Activated naive CD4-positive, alpha-beta T cell treated with anti-CD3 and anti-CD28 coated beads for 36 hours (primary cell): ENCODE measurements at regions not wholly inside any gene's neighbourhood (a gene's known extent, or its start where the extent isn't known, plus 50 kb on each side); places are given as distances from the start of the nearest gene placed in this dataset.

Experiments used
- CTCF ChIA-PET: fragments of 350-600 bp; sonication (Branson Sonifier 250); formaldehyde crosslinking; loops from one replicate; lab custom pipeline; 2021; ENCODE audit warnings: antibody characterized with exemption; lab: Charles Lee
- DNase-seq: peaks from one replicate; pipeline ENCODE4 v3.0.0-alpha.2; 2020
- H3K27ac Mint-ChIP-seq: one replicate; pipeline ENCODE4 v1.8.0; 2021; ENCODE audit warnings: mild to moderate bottlenecking, mixed read lengths
- H3K27me3 Mint-ChIP-seq: one replicate; pipeline ENCODE4 v1.8.0; 2021; ENCODE audit warnings: low read depth, mixed read lengths
- H3K36me3 Mint-ChIP-seq: one replicate; pipeline ENCODE4 v1.8.0; 2021; ENCODE audit warnings: low read depth, mixed read lengths
- H3K4me1 Mint-ChIP-seq: one replicate; pipeline ENCODE4 v1.8.0; 2021; ENCODE audit warnings: low read depth, mixed read lengths
- H3K4me3 Mint-ChIP-seq: one replicate; pipeline ENCODE4 v1.8.0; 2021; ENCODE audit warnings: mild to moderate bottlenecking, moderate library complexity, mixed read lengths
- H3K9me3 Mint-ChIP-seq: one replicate; pipeline ENCODE4 v1.8.0; 2021; ENCODE audit warnings: mixed read lengths
- intact Hi-C: fragments of 100-400 bp; cut with micrococcal nuclease; formaldehyde crosslinking; loops from one replicate; pipeline ENCODE4 v1.15.1; 2023

DNA sequence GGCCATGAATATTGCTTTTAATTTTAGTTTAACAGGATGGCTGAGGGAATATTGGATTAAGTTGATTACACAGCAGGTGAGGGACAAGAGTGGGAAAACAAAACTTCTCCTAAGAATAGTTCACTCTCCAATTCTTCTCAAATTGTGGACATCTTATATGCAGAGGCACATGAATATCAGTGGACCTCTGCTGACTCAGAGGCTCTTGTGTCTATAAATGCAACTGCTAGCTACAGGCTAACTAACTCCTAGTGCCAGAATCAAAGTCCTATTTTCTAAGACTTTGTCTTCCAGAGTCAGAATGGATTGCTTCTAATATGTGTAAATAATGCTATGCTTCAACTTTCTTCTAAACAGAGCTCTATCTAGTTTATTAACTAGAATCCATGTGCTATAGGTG is 175.8 kb downstream of the IL15 start:
- H3K4me3 Mint-ChIP-seq = no peak overlapping the region
- no peaks in the 10 kb centered on the region for H3K4me1 Mint-ChIP-seq
- intact Hi-C loops = no loop called here
- CTCF ChIA-PET = no interaction called here
- H3K9me3 Mint-ChIP-seq = no peaks in the 10 kb centered on the region
- no peak overlapping the region for H3K27ac Mint-ChIP-seq
- no peaks in the 10 kb centered on the region for H3K36me3 Mint-ChIP-seq
- H3K27me3 Mint-ChIP-seq = peaks cover 12% of the 10 kb centered on the region
- DNase-seq = no peak

DNA sequence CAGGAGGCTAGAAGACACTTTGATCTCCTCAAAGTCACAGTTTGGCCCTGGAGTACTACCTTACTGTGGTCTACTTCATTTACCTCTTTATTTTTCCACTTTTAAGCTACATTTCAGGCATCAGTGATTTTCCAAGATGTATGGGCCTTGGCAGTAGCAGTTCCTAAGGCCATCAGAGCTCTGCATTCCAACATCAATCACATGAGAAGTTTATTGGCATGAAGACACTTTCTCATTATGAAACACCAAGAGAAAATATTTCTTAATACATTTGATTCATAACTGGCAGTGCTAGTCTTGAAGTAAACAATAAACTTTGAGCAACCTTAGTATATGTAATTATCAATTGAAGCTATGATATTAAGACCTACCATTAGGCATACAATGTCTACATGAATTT is 178.1 kb downstream of the IL15 start:
- H3K27ac Mint-ChIP-seq = no peak overlapping the region
- CTCF ChIA-PET = no interaction called here
- no peak for DNase-seq
- peaks cover 18% of the 10 kb centered on the region for H3K27me3 Mint-ChIP-seq
- H3K4me1 Mint-ChIP-seq = no peaks in the 10 kb centered on the region
- no peaks in the 10 kb centered on the region for H3K9me3 Mint-ChIP-seq
- no peak overlapping the region for H3K4me3 Mint-ChIP-seq
- H3K36me3 Mint-ChIP-seq = no peaks in the 10 kb centered on the region
- intact Hi-C loops = no loop called here

DNA sequence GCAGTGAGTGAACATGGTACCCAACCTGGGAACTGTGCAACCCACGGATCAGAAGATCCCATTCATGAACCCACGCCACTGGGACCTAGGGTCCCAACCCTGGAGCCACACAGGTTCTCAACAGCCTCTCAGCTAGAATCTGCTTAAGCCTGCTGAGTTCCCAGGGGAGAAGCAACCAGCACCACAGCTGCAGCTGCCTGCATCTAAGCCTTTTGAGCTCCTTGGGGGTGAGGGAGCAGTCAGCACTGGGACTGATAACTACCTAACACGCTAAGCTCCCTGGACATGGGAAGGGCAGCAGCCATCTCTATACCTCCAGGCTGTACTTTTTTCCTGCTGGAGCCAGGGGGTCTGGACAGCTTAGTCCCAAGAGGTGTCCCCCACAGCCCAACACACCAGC is 179.3 kb downstream of the IL15 start:
- peaks cover 27% of the 10 kb centered on the region for H3K27me3 Mint-ChIP-seq
- intact Hi-C loops = no loop called here
- no peak overlapping the region for H3K4me3 Mint-ChIP-seq

DNA sequence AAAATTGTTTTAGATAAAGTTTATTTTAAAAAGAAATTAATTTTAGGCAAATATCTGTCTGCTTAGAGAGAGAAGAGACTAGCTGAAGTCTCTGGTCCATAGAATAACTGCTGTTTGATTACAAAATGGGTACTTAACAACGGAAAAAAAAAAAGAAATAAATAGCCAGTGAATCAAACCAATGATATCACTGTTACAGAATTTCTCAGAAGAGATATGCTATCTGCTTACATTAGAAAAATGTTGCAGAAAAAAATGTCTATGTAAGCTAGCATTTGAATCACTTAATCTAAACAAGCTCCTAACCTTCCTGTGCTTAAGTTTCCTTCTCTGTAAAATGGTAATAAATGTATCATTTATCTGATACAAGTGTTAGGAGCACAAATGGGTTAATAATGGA is 189.9 kb downstream of the IL15 start:
- Mint-ChIP-seq H3K27ac (no peak overlapping the region), H3K4me1 (no peaks in the 10 kb centered on the region), H3K9me3 (no peaks in the 10 kb centered on the region), H3K36me3 (no peaks in the 10 kb centered on the region), H3K27me3 (no peaks in the 10 kb centered on the region), H3K4me3 (no peak overlapping the region)
- no peak for DNase-seq
- CTCF ChIA-PET = no interaction called here
- intact Hi-C loops = no loop called here

More for the DNA sequence above, 179.3 kb downstream of the IL15 start:
- DNase-seq = no peak
- Mint-ChIP-seq H3K36me3 (no peaks in the 10 kb centered on the region), H3K9me3 (no peaks in the 10 kb centered on the region), H3K4me1 (no peaks in the 10 kb centered on the region), H3K27ac (no peak overlapping the region)
- CTCF ChIA-PET = no interaction called here

DNA sequence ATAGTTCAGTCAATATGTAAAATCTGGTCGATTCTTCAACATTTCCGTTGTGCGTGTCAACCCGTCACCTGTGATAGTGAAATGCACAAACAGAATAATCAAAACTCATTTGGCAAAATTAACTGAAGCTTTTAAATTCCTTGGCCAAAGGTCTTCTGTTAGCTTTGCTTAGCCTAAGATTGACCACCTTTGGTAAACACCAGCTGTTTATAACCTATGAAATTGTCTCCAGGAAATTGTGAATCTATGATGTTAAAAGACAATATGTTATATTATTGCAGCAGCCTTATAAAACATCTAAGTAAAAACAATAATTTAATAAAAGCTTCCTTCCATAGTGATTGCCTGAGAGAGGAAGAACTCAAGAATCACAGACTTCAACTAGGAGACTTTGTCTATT is 196.8 kb downstream of the IL15 start:
- H3K27me3 Mint-ChIP-seq = peaks cover 4% of the 10 kb centered on the region
- no peak overlapping the region for H3K27ac Mint-ChIP-seq
- no peak overlapping the region for H3K4me3 Mint-ChIP-seq
- intact Hi-C loops = no loop called here
- H3K36me3 Mint-ChIP-seq = no peaks in the 10 kb centered on the region
- no peaks in the 10 kb centered on the region for H3K4me1 Mint-ChIP-seq
- H3K9me3 Mint-ChIP-seq = peaks cover 1% of the 10 kb centered on the region
- CTCF ChIA-PET = no interaction called here
- DNase-seq = no peak

DNA sequence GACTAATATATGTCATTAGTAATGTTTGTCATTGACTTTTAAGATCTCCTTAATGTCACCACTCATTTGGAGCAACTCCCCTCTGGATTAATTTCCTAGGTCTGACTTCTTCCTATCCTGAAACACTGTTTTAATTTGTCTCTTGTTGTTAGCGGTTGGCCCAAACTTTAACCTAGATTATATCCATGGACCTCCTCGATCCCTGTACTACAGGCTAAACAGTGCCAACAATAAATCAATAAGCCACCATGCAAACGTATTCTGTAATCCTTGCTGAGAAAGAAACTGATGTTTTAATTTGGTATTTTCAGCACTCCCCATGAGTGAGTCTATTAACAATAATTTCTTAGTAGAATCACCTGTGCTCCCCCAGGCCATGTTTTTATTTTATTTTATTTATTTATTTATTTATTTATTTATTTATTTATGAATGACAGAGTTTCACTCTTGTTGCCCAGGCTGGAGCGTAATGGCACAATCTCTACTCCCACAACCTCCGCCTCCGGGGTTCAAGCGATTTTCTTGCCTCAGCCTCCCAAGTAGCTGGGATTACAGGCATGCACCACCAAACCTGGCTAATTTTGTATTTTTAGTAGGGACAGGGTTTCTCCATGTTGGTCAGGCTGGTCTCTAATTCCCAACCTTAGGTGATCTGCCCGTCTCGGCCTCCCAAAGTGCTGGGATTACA is 204.1 kb downstream of the IL15 start:
- DNase-seq = no peak
- H3K27me3 Mint-ChIP-seq = peaks cover 8% of the 10 kb centered on the region
- H3K9me3 Mint-ChIP-seq = peaks cover 1% of the 10 kb centered on the region
- intact Hi-C loops = no loop called here
- H3K4me1 Mint-ChIP-seq = no peaks in the 10 kb centered on the region
- CTCF ChIA-PET = no interaction called here
- H3K36me3 Mint-ChIP-seq = no peaks in the 10 kb centered on the region
- no peak overlapping the region for H3K4me3 Mint-ChIP-seq
- H3K27ac Mint-ChIP-seq = no peak overlapping the region

DNA sequence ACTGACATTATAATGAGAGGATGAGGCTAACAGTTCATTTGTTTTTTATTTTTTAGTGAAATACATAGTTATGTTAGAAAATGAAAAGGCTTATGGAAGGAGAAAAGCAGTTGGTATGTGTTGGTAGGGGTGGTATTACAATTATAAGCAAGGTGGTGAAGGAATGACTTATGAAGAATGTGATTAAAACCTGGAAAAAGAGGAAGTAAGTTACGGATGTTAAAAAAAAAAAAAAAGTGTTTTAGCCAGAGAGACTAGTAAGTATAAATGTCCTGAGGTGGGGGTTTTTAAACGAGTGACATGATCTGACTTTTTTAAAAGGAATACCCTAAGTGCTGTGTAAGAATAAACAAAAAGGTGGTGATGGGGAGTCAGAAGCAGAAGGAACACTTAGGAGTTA is 206.8 kb downstream of the IL15 start:
- CTCF ChIA-PET = no interaction called here
- Mint-ChIP-seq H3K4me1 (no peaks in the 10 kb centered on the region), H3K9me3 (no peaks in the 10 kb centered on the region), H3K4me3 (no peak overlapping the region), H3K36me3 (no peaks in the 10 kb centered on the region), H3K27ac (no peak overlapping the region), H3K27me3 (peaks cover 8% of the 10 kb centered on the region)
- intact Hi-C loops = no loop called here
- no peak for DNase-seq

DNA sequence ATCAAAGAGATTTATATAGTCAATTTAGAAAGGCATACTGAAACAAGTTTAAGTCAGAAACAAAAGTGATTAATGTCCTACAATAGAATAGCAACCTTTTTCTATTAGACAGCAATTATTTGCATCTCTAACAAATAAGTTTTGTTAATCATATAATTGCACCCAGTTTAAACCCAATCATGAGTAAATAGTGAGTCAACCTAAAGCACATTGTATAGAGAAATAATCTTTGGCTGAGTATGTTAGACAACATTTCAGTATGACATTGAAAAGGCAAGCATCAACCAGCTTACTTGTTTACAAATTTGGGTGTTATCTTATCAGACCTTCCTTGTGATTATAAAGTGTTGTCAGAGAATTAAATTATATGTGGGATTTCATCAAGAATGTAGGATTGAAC is 209.5 kb downstream of the IL15 start:
- H3K27me3 Mint-ChIP-seq = peaks cover 8% of the 10 kb centered on the region
- H3K4me3 Mint-ChIP-seq = no peak overlapping the region
- H3K9me3 Mint-ChIP-seq = no peaks in the 10 kb centered on the region
- CTCF ChIA-PET = no interaction called here
- no peaks in the 10 kb centered on the region for H3K36me3 Mint-ChIP-seq
- H3K4me1 Mint-ChIP-seq = no peaks in the 10 kb centered on the region
- intact Hi-C loops = no loop called here
- no peak for DNase-seq
- no peak overlapping the region for H3K27ac Mint-ChIP-seq

DNA sequence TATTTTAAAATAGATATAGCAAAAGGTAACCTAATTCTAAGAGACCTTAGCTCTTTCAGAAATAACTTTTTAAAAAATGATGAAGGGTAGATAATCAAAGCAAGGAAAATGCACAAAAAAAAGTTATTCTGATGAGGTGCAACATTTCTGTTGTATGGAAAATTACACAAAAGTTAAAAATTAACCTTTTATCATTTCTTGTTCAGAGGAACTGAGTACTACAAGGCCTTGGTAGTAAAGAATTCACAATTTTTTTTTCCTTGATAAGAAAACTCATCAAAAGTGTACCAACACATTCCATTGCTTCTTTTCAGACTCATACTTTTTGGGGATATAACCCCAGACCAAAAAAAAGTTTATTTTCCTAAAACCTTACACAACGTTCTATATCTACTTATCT is 213.0 kb downstream of the IL15 start:
- Mint-ChIP-seq H3K36me3 (no peaks in the 10 kb centered on the region), H3K4me3 (no peak overlapping the region), H3K27me3 (peaks cover 3% of the 10 kb centered on the region), H3K27ac (no peak overlapping the region), H3K4me1 (no peaks in the 10 kb centered on the region), H3K9me3 (no peaks in the 10 kb centered on the region)
- intact Hi-C loops = no loop called here
- CTCF ChIA-PET = no interaction called here
- DNase-seq = no peak

DNA sequence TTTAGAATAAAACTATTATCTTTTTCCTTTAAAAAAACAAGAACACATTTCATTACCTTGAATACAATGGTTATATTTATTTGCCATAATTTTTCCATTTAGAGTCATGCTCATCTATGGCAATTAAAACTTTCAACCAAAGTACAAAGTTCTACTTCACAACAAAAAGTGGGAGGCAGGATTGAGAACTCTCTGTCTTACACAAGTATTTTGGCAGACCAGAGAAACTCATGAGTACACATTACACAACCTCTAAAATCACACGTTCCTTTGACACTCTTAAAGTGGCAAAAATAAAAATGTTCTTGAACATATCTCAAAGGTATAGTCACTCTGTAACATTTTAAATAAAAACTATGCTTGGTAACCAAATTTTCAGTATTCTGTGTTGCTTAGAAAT is 213.4 kb downstream of the IL15 start:
- H3K4me1 Mint-ChIP-seq = no peaks in the 10 kb centered on the region
- CTCF ChIA-PET = no interaction called here
- DNase-seq = no peak
- H3K27me3 Mint-ChIP-seq = peaks cover 3% of the 10 kb centered on the region
- no peaks in the 10 kb centered on the region for H3K36me3 Mint-ChIP-seq
- H3K4me3 Mint-ChIP-seq = no peak overlapping the region
- no peaks in the 10 kb centered on the region for H3K9me3 Mint-ChIP-seq
- intact Hi-C loops = no loop called here
- no peak overlapping the region for H3K27ac Mint-ChIP-seq

DNA sequence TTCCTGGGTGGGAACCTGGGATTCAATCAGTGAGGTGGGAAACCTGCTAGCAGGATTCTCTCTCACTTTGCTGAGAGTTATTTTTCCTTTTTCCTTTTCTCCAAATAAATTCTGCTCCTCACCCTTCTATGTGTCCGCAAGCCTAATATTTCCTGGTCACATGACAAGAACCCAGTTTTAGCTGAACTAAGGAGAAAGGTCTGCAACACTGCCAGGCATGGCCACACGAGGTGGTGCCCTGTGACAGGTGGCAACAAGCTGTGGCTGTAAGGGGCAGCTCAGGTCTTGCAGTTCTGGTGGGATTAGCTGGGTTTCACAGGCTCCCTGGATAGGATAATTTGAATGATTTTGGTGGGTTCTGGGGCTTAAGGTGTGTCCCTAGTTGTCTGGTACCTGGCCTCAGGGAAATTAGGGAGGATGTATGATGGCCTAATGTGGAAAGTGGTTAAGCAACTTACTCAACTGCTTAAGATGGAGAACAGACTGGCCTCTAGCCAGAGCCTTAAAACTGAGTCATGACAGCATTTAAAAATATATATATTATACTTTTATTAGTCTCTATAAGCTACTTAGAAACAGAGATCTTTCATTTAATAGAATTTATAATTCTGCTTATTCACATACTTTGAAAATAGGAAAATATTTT is 215.0 kb downstream of the IL15 start:
- Mint-ChIP-seq H3K9me3 (peaks cover 14% of the 10 kb centered on the region), H3K4me3 (no peak overlapping the region), H3K36me3 (no peaks in the 10 kb centered on the region), H3K27me3 (peaks cover 3% of the 10 kb centered on the region), H3K4me1 (no peaks in the 10 kb centered on the region), H3K27ac (no peak overlapping the region)
- intact Hi-C loops = no loop called here
- DNase-seq = no peak
- CTCF ChIA-PET = interaction anchor here (0.8 kb wide), 1 partner anchor 19 kb away, joined by 4 read pairs; no protein-coding TSS in a partner anchor

DNA sequence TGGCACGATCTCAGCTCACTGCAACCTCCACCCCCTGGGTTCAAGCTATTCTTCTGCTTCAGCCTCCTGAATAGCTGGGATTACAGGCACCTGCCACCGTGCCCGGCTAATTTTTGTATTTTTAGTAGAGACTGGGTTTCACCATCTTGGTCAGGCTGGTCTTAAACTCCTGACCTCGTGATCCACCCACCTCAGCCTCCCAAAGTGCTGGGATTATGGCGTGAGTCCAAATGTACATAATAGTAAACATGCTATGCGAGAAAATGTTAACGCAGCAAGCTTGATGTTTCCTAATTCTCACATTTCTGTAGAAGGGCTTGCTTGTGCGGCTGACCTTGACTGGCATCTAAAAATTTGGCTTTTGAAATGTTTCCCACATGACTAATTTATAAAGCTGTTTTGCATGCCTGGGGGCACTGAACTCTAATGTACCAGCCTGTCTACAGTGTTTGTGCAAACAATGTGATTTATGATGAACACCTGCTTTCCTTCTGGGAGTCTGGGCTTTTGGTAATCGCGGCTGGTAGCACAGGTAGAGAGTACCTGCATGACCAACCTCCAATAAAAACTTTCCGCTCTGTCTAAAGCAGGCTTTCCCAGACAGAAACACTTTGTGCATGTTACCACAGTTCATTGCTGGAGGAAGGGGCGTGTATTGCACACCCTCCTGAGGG is 216.8 kb downstream of the IL15 start:
- Mint-ChIP-seq H3K27ac (no peak overlapping the region), H3K4me3 (no peak overlapping the region), H3K4me1 (no peaks in the 10 kb centered on the region), H3K27me3 (peaks cover 4% of the 10 kb centered on the region), H3K36me3 (no peaks in the 10 kb centered on the region), H3K9me3 (peaks cover 14% of the 10 kb centered on the region)
- no peak for DNase-seq
- CTCF ChIA-PET = no interaction called here
- intact Hi-C loops = no loop called here

DNA sequence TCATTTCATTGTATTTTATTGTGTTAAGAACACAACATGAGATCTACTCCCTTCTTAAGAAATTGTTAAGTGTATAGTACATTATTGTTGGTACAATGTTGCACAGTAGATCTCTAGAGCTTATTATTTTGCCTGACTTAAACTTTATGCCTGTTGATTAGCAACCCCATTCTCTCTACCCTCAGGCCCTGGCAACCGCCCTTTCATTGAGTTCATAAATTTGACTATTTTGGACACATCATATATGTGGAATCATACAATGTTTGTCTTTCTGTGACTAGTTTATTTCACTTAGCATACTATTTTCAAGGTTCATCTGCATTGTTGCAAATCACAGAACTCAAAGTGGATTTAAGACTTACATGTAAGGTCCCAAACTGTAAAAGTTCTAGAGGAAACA is 222.1 kb downstream of the IL15 start:
- no peaks in the 10 kb centered on the region for H3K36me3 Mint-ChIP-seq
- peaks cover 14% of the 10 kb centered on the region for H3K9me3 Mint-ChIP-seq
- H3K4me3 Mint-ChIP-seq = no peak overlapping the region
- CTCF ChIA-PET = no interaction called here
- H3K4me1 Mint-ChIP-seq = no peaks in the 10 kb centered on the region
- intact Hi-C loops = no loop called here
- no peak overlapping the region for H3K27ac Mint-ChIP-seq
- peaks cover 4% of the 10 kb centered on the region for H3K27me3 Mint-ChIP-seq
- no peak for DNase-seq
